Cardiac muscle cell (in vitro differentiated cells and primary cell): ENCODE measurements at regions not wholly inside any gene's neighbourhood (a gene's known extent, or its start where the extent isn't known, plus 50 kb on each side); places are given as distances from the start of the nearest gene placed in this dataset.
A peak's percentile ranks its signal among the peaks of the same experiment; 100 is the strongest.

Source experiments
- DNase-seq, 2 donors: peaks; one replicate each; pipeline versions ENCODE4 v3.0.0 to v3.0.0-alpha.2; 2010 to 2017; ENCODE audit warnings: low read depth in 1 of 2, low spot score in 1 of 2
- H3K27ac ChIP-seq: fragments of 200-600 bp; sonication (generic); 2 replicates; pipeline ENCODE4 v1.5.1; 2016
- H3K27me3 ChIP-seq: fragments of 200-600 bp; sonication (generic); 2 replicates; pipeline ENCODE4 v1.6.0; 2016; ENCODE audit warnings: control low read depth
- H3K36me3 ChIP-seq: fragments of 200-600 bp; sonication (generic); 2 replicates; pipeline ENCODE4 v1.5.1; 2016; ENCODE audit warnings: control low read depth
- H3K4me1 ChIP-seq: fragments of 200-600 bp; sonication (generic); 2 replicates; pipeline ENCODE4 v1.8.1; 2017; ENCODE audit warnings: low read depth, mild to moderate bottlenecking, mixed run types
- H3K4me3 ChIP-seq: fragments of 200-600 bp; sonication (generic); 2 replicates; pipeline ENCODE4 v1.5.1; 2016; ENCODE audit warnings: mild to moderate bottlenecking
- H3K9me3 ChIP-seq: fragments of 200-600 bp; sonication (generic); 2 replicates; pipeline ENCODE4 v1.5.1; 2017; ENCODE audit warnings: low read depth, mild to moderate bottlenecking, control low read depth
- TF ChIP-seq, protein P1 (sequence below): IDR thresholded peaks from 2 replicates; pipeline ENCODE4 v1.5.1; 2012; ENCODE audit warnings: low read depth, mild to moderate bottlenecking, low read length

DNA sequence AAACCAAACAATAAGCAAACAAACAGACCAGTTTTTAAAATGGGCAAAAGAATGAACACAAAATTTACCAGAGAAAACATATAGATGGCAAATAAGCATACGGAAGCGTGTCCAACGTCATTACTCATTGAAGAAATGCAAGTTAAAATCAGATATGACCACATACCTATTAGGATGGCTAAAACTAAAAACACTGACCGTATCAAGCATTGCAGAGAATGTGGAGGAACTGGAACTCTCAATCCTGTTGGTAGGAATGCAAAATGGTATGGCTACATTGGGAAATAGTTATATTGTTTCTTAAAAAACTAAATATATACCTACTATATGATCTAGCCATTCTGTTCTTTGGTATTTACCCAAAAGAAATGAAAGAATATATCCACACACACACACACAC is 129.4 kb upstream of the ACO1 start:
- H3K27ac ChIP-seq, result no peak overlapping the region
- TF ChIP-seq, protein P1, sequence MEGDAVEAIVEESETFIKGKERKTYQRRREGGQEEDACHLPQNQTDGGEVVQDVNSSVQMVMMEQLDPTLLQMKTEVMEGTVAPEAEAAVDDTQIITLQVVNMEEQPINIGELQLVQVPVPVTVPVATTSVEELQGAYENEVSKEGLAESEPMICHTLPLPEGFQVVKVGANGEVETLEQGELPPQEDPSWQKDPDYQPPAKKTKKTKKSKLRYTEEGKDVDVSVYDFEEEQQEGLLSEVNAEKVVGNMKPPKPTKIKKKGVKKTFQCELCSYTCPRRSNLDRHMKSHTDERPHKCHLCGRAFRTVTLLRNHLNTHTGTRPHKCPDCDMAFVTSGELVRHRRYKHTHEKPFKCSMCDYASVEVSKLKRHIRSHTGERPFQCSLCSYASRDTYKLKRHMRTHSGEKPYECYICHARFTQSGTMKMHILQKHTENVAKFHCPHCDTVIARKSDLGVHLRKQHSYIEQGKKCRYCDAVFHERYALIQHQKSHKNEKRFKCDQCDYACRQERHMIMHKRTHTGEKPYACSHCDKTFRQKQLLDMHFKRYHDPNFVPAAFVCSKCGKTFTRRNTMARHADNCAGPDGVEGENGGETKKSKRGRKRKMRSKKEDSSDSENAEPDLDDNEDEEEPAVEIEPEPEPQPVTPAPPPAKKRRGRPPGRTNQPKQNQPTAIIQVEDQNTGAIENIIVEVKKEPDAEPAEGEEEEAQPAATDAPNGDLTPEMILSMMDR, result no peak
- H3K27me3 ChIP-seq, result no peaks in the 10 kb centered on the region
- H3K4me3 ChIP-seq, result no peak overlapping the region
- no peak for DNase-seq
- no peaks in the 10 kb centered on the region for H3K4me1 ChIP-seq
- no peaks in the 10 kb centered on the region for H3K9me3 ChIP-seq
- H3K36me3 ChIP-seq, result no peaks in the 10 kb centered on the region

DNA sequence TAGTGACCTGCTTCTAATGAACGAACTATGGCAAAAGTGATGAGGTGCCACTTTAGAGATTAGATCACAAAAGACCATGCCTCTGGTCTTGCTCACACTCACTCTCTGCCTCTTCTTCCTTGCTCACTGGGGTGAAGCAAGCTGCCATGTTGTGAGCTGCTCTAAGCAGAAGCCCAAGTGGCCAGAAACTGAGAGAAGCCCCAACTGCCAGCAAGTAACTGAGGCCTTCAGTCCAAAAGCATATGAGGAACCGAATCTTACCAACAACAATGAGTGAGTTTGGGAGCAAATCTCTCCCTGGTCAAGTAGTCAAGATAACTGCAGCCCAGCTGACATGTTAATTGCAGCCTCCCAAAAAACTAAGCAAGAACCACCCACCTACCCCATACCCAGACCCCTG is 126.0 kb upstream of the ACO1 start:
- H3K27ac ChIP-seq, result no peak overlapping the region
- no peaks in the 10 kb centered on the region for H3K27me3 ChIP-seq
- no peaks in the 10 kb centered on the region for H3K9me3 ChIP-seq
- no peaks in the 10 kb centered on the region for H3K4me1 ChIP-seq
- H3K4me3 ChIP-seq, result no peak overlapping the region
- no peak for DNase-seq
- H3K36me3 ChIP-seq, result no peaks in the 10 kb centered on the region
- TF ChIP-seq, protein P1, result no peak

DNA sequence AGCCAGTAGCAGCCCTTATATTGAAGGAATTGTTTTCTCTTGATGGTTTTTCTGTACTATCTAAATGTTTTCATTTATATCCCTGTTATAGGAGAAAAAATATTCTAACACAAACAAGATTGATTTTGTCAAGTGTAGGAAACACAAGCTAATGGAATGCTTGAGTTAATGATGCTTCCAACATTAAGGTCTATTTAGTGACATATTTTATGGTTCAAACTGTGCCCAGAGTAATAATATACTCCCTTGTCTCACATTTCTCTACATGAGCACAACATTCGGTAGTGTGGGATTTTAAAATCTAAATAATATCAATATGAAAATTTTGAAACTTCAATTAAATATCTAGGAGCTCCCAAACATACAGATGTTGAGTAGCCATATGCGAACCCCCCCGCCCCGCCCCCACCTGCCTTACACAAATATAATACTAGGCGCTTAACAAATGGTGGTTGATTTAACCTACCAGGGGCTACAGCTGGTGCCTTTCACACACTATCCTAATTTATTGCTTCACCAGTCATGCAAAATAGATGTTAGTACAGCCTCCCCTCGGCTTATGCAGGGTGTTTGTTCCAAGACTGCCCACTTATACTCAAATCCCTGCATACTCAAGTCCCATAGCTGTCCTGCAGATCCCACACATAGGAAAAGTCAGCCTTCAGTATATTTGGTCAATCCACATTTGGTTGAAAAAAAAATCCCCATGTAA is 124.1 kb upstream of the ACO1 start:
- no peak for DNase-seq
- H3K4me1 ChIP-seq, result no peaks in the 10 kb centered on the region
- H3K27ac ChIP-seq, result no peak overlapping the region
- H3K4me3 ChIP-seq, result no peak overlapping the region
- TF ChIP-seq, protein P1, result no peak
- no peaks in the 10 kb centered on the region for H3K9me3 ChIP-seq
- H3K36me3 ChIP-seq, result no peaks in the 10 kb centered on the region
- no peaks in the 10 kb centered on the region for H3K27me3 ChIP-seq

DNA sequence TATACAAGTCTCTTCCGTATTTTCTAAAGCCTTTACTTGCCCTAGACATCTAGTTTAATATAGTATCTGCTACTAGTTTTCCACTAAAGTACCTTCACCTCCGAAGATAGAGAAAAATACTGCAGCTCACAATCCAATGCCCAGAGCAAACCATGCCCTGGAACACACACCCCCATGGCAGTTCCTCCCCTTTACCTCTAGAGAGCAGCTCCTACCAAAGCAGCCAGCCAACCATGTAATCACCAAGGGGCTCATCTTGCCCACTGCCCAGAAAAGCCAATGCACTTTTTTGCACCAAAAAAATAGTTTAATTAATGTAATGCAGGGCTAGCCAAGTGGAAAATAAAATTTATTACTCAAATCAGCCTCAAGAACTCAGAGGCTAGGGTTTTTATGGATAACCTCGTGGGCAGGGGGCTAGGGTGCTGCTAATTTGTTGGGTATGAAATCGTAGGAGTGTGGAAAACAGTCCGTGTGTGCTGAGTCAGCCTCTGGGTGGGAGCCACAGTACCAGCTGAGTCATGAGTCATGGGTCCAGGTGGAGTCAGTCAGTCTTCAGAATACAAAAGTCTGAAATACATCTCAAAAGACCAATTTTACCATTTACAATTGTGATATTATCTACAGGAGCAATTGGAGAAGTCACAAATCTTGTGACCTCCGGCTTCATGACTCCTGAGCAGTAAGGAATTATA is 120.1 kb upstream of the ACO1 start:
- H3K9me3 ChIP-seq, result no peaks in the 10 kb centered on the region
- H3K4me1 ChIP-seq, result no peaks in the 10 kb centered on the region
- no peaks in the 10 kb centered on the region for H3K27me3 ChIP-seq
- peak; percentile 2 to 58 for DNase-seq
- TF ChIP-seq, protein P1, result peak; percentile 6
- H3K4me3 ChIP-seq, result no peak overlapping the region
- no peak overlapping the region for H3K27ac ChIP-seq
- H3K36me3 ChIP-seq, result no peaks in the 10 kb centered on the region

DNA sequence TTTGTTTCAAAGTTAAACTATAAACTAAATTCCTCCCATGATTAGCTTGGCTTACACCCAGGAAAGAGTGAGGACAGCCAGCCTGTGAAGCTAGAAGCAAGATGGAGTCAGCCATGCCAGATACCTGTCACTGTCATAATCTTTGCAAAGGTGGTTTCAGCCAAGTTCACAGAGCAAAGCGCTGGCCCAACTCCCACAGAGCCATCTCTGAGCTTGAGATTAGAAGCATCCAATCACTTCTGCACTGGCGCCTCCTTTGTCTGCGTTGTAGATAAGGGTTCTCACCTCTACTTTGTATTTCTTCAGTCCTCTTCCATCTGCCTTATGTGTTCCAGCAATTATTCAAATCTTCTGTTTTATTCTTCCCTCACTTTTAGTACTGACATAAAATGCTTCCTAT is 119.4 kb upstream of the ACO1 start:
- H3K27ac ChIP-seq, result no peak overlapping the region
- H3K4me1 ChIP-seq, result no peaks in the 10 kb centered on the region
- no peaks in the 10 kb centered on the region for H3K27me3 ChIP-seq
- TF ChIP-seq, protein P1, result no peak
- no peak overlapping the region for H3K4me3 ChIP-seq
- no peaks in the 10 kb centered on the region for H3K9me3 ChIP-seq
- no peak for DNase-seq
- no peaks in the 10 kb centered on the region for H3K36me3 ChIP-seq
